Epithelial cell of esophagus (primary cell): ENCODE measurements at regions not wholly inside any gene's neighbourhood (a gene's known extent, or its start where the extent isn't known, plus 50 kb on each side); places are given as distances from the start of the nearest gene placed in this dataset.

Source experiments
- DNase-seq: peaks from one replicate; pipeline ENCODE4 v3.0.0; 2010; ENCODE audit warnings: low read depth
- H3K4me3 ChIP-seq: 2 replicates; pipeline ENCODE4 v1.5.1; 2011; ENCODE audit warnings: mild to moderate bottlenecking, low read length, control low read depth
- TF ChIP-seq, protein P1 (sequence below): IDR thresholded peaks from 2 replicates; pipeline ENCODE4 v1.5.1; 2011; ENCODE audit warnings: low read depth, mild to moderate bottlenecking, low read length, control low read depth, inconsistent platforms; ENCODE audit not compliant: insufficient read depth; ENCODE audit errors: missing control alignments

DNA sequence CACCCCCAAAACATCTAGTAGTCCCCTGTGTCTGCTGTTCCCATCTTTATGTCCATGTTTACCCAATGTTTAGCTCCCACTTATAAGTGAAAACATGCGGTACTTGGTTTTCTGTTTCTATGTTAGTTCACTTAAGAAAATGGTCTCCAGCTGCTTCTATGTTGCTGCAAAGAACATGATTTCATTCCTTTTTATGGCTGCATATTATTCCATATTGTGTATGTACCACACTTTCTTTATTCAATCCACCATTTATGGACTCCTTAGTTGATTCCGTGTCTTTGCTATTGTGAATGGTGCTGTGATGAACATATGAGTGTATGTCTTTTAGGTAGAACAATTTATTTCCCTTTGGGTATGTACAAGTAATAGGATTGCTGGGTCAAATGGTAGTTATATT lies 51.2 kb downstream of the GRK7 start:
- no peak overlapping the region for H3K4me3 ChIP-seq
- TF ChIP-seq, protein P1, sequence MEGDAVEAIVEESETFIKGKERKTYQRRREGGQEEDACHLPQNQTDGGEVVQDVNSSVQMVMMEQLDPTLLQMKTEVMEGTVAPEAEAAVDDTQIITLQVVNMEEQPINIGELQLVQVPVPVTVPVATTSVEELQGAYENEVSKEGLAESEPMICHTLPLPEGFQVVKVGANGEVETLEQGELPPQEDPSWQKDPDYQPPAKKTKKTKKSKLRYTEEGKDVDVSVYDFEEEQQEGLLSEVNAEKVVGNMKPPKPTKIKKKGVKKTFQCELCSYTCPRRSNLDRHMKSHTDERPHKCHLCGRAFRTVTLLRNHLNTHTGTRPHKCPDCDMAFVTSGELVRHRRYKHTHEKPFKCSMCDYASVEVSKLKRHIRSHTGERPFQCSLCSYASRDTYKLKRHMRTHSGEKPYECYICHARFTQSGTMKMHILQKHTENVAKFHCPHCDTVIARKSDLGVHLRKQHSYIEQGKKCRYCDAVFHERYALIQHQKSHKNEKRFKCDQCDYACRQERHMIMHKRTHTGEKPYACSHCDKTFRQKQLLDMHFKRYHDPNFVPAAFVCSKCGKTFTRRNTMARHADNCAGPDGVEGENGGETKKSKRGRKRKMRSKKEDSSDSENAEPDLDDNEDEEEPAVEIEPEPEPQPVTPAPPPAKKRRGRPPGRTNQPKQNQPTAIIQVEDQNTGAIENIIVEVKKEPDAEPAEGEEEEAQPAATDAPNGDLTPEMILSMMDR, result no peak
- no peak for DNase-seq

DNA sequence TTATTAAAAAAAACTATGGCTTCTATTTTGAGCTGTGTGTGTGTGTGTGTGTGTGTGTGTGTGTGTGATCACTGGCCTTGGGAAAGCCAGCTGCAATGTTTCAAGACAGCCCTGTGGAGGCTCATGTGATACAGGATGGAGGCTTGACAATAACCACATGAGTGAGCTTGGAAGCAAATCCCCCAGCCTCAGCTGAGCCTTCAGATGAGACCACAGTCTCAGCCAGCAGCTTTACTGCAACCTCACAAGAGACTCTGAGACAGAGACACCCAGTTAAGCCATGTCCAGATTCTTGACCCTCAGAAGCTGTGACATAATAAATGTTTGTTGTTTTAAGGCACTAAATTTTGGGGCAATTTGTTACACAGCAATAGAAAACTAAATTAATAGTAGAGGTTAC lies 52.5 kb downstream of the GRK7 start:
- DNase-seq, result no peak
- TF ChIP-seq, protein P1, result no peak
- no peak overlapping the region for H3K4me3 ChIP-seq

- TF ChIP-seq, protein P1, result no peak
- no peak overlapping the region for H3K4me3 ChIP-seq
- no peak for DNase-seq
Observed at GRCh38 chr3:141816958-141817357, 53.8 kb downstream of the GRK7 start.

DNA sequence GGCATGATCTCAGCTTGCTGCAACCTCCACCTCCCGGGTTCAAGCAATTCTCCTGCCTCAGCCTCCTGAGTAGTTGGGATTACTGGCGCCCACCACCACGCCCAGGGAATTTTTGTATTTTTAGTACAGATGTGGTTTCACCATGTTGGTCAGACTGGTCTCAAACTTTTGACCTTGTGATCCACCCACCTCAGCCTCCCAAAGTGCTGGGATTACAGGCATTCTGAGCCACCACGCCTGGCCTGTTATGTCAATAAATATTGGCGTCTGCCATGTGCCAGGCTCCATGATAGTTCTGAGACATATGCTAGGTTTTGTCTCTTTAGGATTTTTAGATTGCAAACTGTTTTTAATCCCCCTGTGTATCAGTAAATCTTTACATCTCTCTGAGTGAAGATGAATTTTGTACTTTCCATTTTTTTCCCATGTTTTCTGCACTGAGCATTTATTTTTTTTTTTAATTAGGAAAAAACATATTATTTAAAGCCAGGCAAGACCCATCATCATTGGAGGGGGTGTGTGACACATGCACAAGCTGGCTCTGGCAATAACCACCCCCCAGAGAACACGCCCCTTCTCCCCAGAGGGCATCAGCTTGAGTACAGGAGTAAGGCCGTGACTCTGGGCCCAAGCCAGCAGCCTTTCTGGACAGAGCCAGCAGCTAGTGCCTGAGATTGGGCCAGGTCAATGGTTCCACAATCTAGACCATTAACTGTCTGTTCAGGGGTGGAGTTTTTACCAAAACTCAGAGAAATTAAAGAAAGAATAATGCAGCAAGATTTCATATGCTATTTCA lies 51.0 kb upstream of the ATP1B3 start:
- peak; percentile 25 for DNase-seq
- TF ChIP-seq, protein P1, result no peak
- H3K4me3 ChIP-seq, result no peak overlapping the region
